A673 (cell line): ENCODE measurements at regions not wholly inside any gene's neighbourhood (a gene's known extent, or its start where the extent isn't known, plus 50 kb on each side); places are given as distances from the start of the nearest gene placed in this dataset.
A peak's percentile ranks its signal among the peaks of the same experiment; 100 is the strongest.
"Not testable (repeated sequence)": the region's sequence is repeated elsewhere in the genome, so short reads cannot be mapped to it uniquely, and the experiment has no call there.

Source experiments
- BruUV-seq: library from RNA; stranded (reverse); fragments of 400-500 nt; replicated peaks from 2 replicates; lab custom pipeline; 2021; lab: Mats Ljungman, UMichigan
- CTCF ChIA-PET: fragments of 300-600 bp; sonication (Branson Sonifier 250); formaldehyde crosslinking; loops from one replicate; lab custom pipeline; 2022; ENCODE audit warnings: antibody characterized with exemption; lab: Charles Lee
- POLR2A ChIA-PET: fragments of 300-600 bp; sonication (Branson Sonifier 250); formaldehyde crosslinking; loops from one replicate; lab custom pipeline; 2022; ENCODE audit warnings: antibody characterized with exemption; ENCODE audit not compliant: low non-redundant PET; lab: Charles Lee
- DNase-seq: peaks from one replicate; pipeline ENCODE4 v3.0.0-alpha.2; 2015; ENCODE audit warnings: low spot score
- H3K27ac ChIP-seq: fragments of 200-600 bp; sonication (generic); 2 replicates; pipeline ENCODE4 v1.5.1; 2016; ENCODE audit warnings: mixed run types, low read depth, mild to moderate bottlenecking, mixed read lengths, antibody characterized with exemption, low read length; ENCODE audit not compliant: poor library complexity, severe bottlenecking
- H3K27me3 ChIP-seq: fragments of 200-600 bp; sonication (generic); replicated peaks from 2 replicates; pipeline ENCODE4 v1.6.1; 2017; ENCODE audit warnings: mixed run types, low read depth, mild to moderate bottlenecking, mixed read lengths, antibody characterized with exemption, low read length; ENCODE audit not compliant: insufficient read depth, poor library complexity
- H3K36me3 ChIP-seq: fragments of 200-600 bp; sonication (generic); 2 replicates; pipeline ENCODE4 v1.6.1; 2016; ENCODE audit warnings: mixed run types, mild to moderate bottlenecking, mixed read lengths, antibody characterized with exemption, low read length; ENCODE audit not compliant: insufficient read depth, poor library complexity, severe bottlenecking
- H3K4me1 ChIP-seq: fragments of 200-600 bp; sonication (generic); 2 replicates; pipeline ENCODE4 v1.6.1; 2017; ENCODE audit warnings: mixed run types, mild to moderate bottlenecking, mixed read lengths, antibody characterized with exemption, low read length; ENCODE audit not compliant: insufficient read depth, poor library complexity, severe bottlenecking
- H3K4me3 ChIP-seq: fragments of 200-600 bp; sonication (generic); 2 replicates; pipeline ENCODE4 v1.5.1; 2016; ENCODE audit warnings: low read depth, mixed run types, mild to moderate bottlenecking, mixed read lengths, low read length; ENCODE audit not compliant: poor library complexity, severe bottlenecking
- H3K9me3 ChIP-seq: fragments of 200-600 bp; sonication (generic); 2 replicates; pipeline ENCODE4 v1.6.1; 2016; ENCODE audit warnings: mixed run types, low read depth, mild to moderate bottlenecking, mixed read lengths, antibody characterized with exemption, low read length; ENCODE audit not compliant: poor library complexity, severe bottlenecking
- EZH2 ChIP-seq: fragments of 200-600 bp; sonication (generic); IDR thresholded peaks from 2 replicates; pipeline ENCODE4 v1.6.1; 2017; ENCODE audit warnings: borderline replicate concordance, low read depth, mild to moderate bottlenecking, mixed read lengths, antibody characterized with exemption, low read length; ENCODE audit not compliant: poor library complexity, severe bottlenecking
- intact Hi-C: fragments of 100-400 bp; cut with micrococcal nuclease; formaldehyde crosslinking; loops from one replicate; pipeline ENCODE4 v1.10.0; 2022; ENCODE audit not compliant: unreplicated experiment
- TF ChIP-seq, protein P1 (sequence below): fragments of 300-800, 200-600 bp; sonication (generic); conservative IDR thresholded peaks from 2 replicates; pipeline ENCODE4 v1.5.1; 2017; ENCODE audit warnings: low read depth, mild to moderate bottlenecking, antibody characterized with exemption, low read length, moderate library complexity, mixed read lengths

DNA sequence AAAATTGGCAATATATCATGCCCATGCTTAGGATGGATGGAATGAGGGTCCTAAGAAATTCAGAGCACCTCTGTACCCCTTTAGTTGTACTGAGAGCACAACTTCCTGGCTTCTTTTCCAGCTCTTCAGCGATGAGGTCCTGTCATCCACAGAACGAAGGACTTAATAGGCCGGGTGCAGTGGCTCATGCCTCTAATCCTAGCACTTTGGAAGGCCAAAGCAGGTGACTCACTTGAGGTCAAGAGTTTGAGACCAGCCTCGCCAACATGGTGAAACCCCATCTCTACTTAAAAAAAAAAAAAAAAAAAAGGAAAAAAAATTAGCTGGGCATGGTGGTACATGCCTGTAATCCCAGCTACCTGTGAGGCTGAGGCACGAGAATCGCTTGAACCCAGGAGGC, 125.3 kb upstream of the BMAL1 start:
- peaks cover 9% of the 10 kb centered on the region for H3K27me3 ChIP-seq
- DNase-seq, result no peak
- no peaks in the 10 kb centered on the region for H3K9me3 ChIP-seq
- H3K4me1 ChIP-seq, result no peaks in the 10 kb centered on the region
- H3K27ac ChIP-seq, result no peak overlapping the region
- H3K36me3 ChIP-seq, result no peaks in the 10 kb centered on the region
- no peak for TF ChIP-seq EZH2
- TF ChIP-seq, protein P1, sequence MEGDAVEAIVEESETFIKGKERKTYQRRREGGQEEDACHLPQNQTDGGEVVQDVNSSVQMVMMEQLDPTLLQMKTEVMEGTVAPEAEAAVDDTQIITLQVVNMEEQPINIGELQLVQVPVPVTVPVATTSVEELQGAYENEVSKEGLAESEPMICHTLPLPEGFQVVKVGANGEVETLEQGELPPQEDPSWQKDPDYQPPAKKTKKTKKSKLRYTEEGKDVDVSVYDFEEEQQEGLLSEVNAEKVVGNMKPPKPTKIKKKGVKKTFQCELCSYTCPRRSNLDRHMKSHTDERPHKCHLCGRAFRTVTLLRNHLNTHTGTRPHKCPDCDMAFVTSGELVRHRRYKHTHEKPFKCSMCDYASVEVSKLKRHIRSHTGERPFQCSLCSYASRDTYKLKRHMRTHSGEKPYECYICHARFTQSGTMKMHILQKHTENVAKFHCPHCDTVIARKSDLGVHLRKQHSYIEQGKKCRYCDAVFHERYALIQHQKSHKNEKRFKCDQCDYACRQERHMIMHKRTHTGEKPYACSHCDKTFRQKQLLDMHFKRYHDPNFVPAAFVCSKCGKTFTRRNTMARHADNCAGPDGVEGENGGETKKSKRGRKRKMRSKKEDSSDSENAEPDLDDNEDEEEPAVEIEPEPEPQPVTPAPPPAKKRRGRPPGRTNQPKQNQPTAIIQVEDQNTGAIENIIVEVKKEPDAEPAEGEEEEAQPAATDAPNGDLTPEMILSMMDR, result no peak
- H3K4me3 ChIP-seq, result no peak overlapping the region
- CTCF ChIA-PET, result no interaction called here
- intact Hi-C loops, result no loop called here
- BruUV-seq, result no TSS peak
- POLR2A ChIA-PET, result no interaction called here

GRCh38 chr11:13152736-13153541, 124.7 kb upstream of the BMAL1 start:
- Histone ChIP-seq H3K36me3 (no peaks in the 10 kb centered on the region), H3K4me3 (no peak overlapping the region), H3K4me1 (no peaks in the 10 kb centered on the region), H3K27ac (no peak overlapping the region), H3K27me3 (peaks cover 7% of the 10 kb centered on the region), H3K9me3 (no peaks in the 10 kb centered on the region)
- ChIA-PET POLR2A (no interaction called here), CTCF (no interaction called here)
- DNase-seq, result no peak
- no peak for TF ChIP-seq EZH2
- TF ChIP-seq, protein P1, result peak; percentile 31; the same call in 1 of the 2 replicates
- intact Hi-C loops, result no loop called here
- no TSS peak for BruUV-seq

DNA sequence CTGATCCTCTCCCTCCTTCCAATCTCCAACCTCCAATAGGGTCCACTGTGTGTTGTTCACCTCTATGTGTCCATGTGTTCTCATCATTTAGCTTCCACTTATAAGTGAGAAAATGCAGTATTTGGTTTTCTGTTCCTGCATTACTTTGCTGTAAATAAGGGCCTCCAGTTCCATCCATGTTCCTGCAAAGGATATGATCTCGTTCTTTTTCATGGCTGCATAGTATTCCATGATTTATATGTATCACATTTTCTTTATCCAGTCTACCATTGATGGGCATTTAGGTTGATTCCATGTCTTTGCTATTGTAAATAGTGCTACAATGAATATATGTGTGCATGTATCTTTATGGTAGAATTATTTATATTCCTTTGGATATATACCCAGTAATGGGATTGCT, 123.2 kb upstream of the BMAL1 start:
- H3K27ac ChIP-seq, H3K4me1 ChIP-seq, DNase-seq, BruUV-seq, H3K4me3 ChIP-seq, H3K27me3 ChIP-seq, intact Hi-C loops, POLR2A ChIA-PET, CTCF ChIA-PET, H3K9me3 ChIP-seq, H3K36me3 ChIP-seq: not testable (repeated sequence)

GRCh38 chr11:13160346-13160745, 117.2 kb upstream of the BMAL1 start:
- H3K27ac ChIP-seq, result no peak overlapping the region
- H3K36me3 ChIP-seq, result no peaks in the 10 kb centered on the region
- H3K4me3 ChIP-seq, result no peak overlapping the region
- CTCF ChIA-PET, result no interaction called here
- H3K4me1 ChIP-seq, result no peaks in the 10 kb centered on the region
- POLR2A ChIA-PET, result no interaction called here
- DNase-seq, result peak; percentile 23
- no TSS peak for BruUV-seq
- TF ChIP-seq EZH2, result no peak
- TF ChIP-seq, protein P1, result no peak
- H3K27me3 ChIP-seq, result peaks cover 9% of the 10 kb centered on the region
- intact Hi-C loops, result no loop called here
- no peaks in the 10 kb centered on the region for H3K9me3 ChIP-seq
